ENCODE measurements at regions not wholly inside any gene's neighbourhood (a gene's known extent, or its start where the extent isn't known, plus 50 kb on each side); places are given as distances from the start of the nearest gene placed in this dataset.

DNA sequence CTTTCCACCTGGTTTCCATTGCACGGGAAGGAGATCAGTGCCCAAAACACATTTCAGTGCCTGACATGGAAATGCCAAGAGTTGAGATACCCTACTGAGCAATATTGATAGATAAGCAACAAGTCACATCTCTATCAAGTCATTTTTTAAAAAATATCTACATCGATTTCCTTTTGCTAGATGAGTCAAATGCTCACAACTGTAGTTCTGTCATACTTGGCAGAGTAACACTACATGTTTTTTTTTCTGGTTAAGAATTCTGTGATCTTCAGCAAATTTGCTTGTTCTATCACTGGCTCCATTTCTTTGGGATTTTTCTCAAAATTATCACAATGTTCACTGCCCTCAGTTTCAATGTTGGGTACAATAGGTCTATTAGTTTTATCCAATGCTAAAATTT is 145.4 kb downstream of the ZC3H11B start:
- Histone ChIP-seq H2AFZ (ENCODE audit: low read length) (no peak overlapping the region), H3K4me2 (ENCODE audit: low read length) (no peak overlapping the region), H4K20me1 (ENCODE audit: insufficient read depth, low read length) (no peaks in the 10 kb centered on the region), H3K27ac (ENCODE audit: low read depth, low read length, poor library complexity, severe bottlenecking) (no peak overlapping the region), H3K9me3 (ENCODE audit: low read length) (no peaks in the 10 kb centered on the region), H3K4me3 (ENCODE audit: low read depth, low read length, poor library complexity, severe bottlenecking) (no peak overlapping the region), H3K79me2 (ENCODE audit: insufficient read depth, low read depth, low read length) (no peaks in the 10 kb centered on the region), H3K36me3 (ENCODE audit: insufficient read depth, low read length) (no peaks in the 10 kb centered on the region), H3K9me2 (ENCODE audit: insufficient read depth, low read length) (no peaks in the 10 kb centered on the region), H3K4me1 (ENCODE audit: insufficient read depth, low read length, poor library complexity, severe bottlenecking) (no peaks in the 10 kb centered on the region)
- ChIA-PET POLR2A (no interaction called here), CTCF (ENCODE audit: unreplicated experiment) (no interaction called here)
- TF ChIP-seq, protein P1, sequence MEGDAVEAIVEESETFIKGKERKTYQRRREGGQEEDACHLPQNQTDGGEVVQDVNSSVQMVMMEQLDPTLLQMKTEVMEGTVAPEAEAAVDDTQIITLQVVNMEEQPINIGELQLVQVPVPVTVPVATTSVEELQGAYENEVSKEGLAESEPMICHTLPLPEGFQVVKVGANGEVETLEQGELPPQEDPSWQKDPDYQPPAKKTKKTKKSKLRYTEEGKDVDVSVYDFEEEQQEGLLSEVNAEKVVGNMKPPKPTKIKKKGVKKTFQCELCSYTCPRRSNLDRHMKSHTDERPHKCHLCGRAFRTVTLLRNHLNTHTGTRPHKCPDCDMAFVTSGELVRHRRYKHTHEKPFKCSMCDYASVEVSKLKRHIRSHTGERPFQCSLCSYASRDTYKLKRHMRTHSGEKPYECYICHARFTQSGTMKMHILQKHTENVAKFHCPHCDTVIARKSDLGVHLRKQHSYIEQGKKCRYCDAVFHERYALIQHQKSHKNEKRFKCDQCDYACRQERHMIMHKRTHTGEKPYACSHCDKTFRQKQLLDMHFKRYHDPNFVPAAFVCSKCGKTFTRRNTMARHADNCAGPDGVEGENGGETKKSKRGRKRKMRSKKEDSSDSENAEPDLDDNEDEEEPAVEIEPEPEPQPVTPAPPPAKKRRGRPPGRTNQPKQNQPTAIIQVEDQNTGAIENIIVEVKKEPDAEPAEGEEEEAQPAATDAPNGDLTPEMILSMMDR (conservative IDR thresholded peaks at IDR 0.05; ENCODE audit: low read length) = no peak
- TF ChIP-seq EZH2phosphoT487 (IDR thresholded peaks at IDR 0.05; ENCODE audit: borderline replicate concordance, low read depth, low read length) = no peak
- BruUV-seq (replicated peaks) = no TSS peak
- no peak for DNase-seq (ENCODE audit: low spot score)
- intact Hi-C loops (cut with micrococcal nuclease; ENCODE audit: unreplicated experiment) = no loop called here

GRCh38 chr1:219466766-219467165 is 146.1 kb downstream of the ZC3H11B start:
- intact Hi-C loops (cut with micrococcal nuclease; ENCODE audit: unreplicated experiment) = no loop called here

More at GRCh38 chr1:219466766-219467165, 146.1 kb downstream of the ZC3H11B start:
- ChIA-PET POLR2A (no interaction called here), CTCF (ENCODE audit: unreplicated experiment) (no interaction called here)
- Histone ChIP-seq H3K4me1 (ENCODE audit: insufficient read depth, low read length, poor library complexity, severe bottlenecking) (no peaks in the 10 kb centered on the region), H3K27ac (ENCODE audit: low read depth, low read length, poor library complexity, severe bottlenecking) (no peak overlapping the region), H2AFZ (ENCODE audit: low read length) (no peak overlapping the region), H3K4me2 (ENCODE audit: low read length) (no peak overlapping the region), H4K20me1 (ENCODE audit: insufficient read depth, low read length) (no peaks in the 10 kb centered on the region), H3K79me2 (ENCODE audit: insufficient read depth, low read depth, low read length) (no peaks in the 10 kb centered on the region), H3K9me3 (ENCODE audit: low read length) (no peaks in the 10 kb centered on the region), H3K36me3 (ENCODE audit: insufficient read depth, low read length) (no peaks in the 10 kb centered on the region), H3K9me2 (ENCODE audit: insufficient read depth, low read length) (no peaks in the 10 kb centered on the region), H3K4me3 (ENCODE audit: low read depth, low read length, poor library complexity, severe bottlenecking) (no peak overlapping the region)
- TF ChIP-seq, protein P1 (conservative IDR thresholded peaks at IDR 0.05; ENCODE audit: low read length) = no peak
- no peak for TF ChIP-seq EZH2phosphoT487 (IDR thresholded peaks at IDR 0.05; ENCODE audit: borderline replicate concordance, low read depth, low read length)
- no TSS peak for BruUV-seq (replicated peaks)
- DNase-seq (ENCODE audit: low spot score) = no peak
